ENCODE measurements at regions not wholly inside any gene's neighbourhood (a gene's known extent, or its start where the extent isn't known, plus 50 kb on each side); places are given as distances from the start of the nearest gene placed in this dataset.

DNA sequence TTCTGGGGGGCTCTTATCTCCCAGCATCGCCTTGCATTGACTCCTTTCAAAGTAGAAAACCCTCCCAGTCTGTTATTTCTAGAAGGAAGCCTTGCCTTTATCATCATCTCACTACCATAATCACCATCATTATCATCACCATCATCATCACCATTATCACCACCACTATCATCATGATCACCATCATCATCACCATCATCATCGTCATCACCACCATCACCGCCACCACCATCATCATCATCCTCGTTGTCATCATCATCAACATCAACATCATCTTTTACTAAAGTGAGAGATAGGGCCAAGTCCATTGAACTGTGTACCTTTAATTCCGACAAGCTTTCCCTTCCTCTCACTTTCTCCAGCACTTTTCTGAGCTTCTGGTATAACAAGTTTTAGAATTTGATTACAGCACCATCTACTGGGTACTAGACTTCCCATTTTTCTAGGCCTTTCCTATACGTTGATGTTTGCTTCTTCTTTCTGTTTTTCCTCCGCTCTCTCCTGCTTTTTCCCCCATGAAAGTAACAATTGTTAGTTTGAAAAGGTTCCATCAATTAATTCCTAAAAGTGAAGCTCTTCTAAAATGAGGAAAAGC lies 226.4 kb downstream of the BUB3 start (continued):
- no peak for TF ChIP-seq KLF8 (tag by site-specific recombination; IDR thresholded peaks at IDR 0.05)
- TF ChIP-seq PRDM1 (tag by site-specific recombination; IDR thresholded peaks at IDR 0.05) = peak; percentile 62

DNA sequence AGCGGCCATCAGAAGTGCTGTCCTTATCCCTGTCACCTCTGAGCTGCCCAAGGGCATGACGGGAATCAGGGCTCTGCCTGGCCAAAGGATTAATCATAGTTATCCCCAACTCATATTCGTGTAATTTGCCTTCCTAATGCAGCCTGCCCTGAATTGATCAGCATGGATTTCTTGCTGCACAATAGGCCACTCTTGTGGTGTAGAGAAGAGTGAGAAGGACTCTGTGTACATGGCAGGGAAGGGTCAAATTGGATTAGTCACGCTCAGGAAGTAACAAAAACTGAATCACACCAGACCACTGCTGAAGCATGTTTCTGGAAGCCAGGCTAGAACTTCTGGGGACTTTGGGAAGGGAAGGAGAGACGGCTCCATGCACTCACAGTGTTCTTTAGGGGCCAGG lies 227.0 kb downstream of the BUB3 start:
- Histone ChIP-seq H3K9me3 (ENCODE audit: control insufficient read depth, insufficient read depth, low read depth, low read length) (no peaks in the 10 kb centered on the region), H3K27ac (ENCODE audit: extremely low read depth, low read depth, low read length) (no peak overlapping the region), H3K36me3 (ENCODE audit: control insufficient read depth in 2 of 2, insufficient read depth in 1 of 2, low read length in 2 of 2) (no peaks in the 10 kb centered on the region), H3K4me1 (ENCODE audit: control insufficient read depth, insufficient read depth, low read length) (no peaks in the 10 kb centered on the region), H3K4me3 (ENCODE audit: low read depth, low read length) (no peak overlapping the region)
- ChIA-PET CTCF (interaction anchor here (0.5 to 3.5 kb wide), 11 partner anchors 10 to 1718 kb away, joined by 3 to 16 read pairs (median 5); no protein-coding TSS in a partner anchor), POLR2A (no interaction called here)
- no peak for TF ChIP-seq ZBTB8A (tag by site-specific recombination; IDR thresholded peaks at IDR 0.05)
- TF ChIP-seq, protein P1, sequence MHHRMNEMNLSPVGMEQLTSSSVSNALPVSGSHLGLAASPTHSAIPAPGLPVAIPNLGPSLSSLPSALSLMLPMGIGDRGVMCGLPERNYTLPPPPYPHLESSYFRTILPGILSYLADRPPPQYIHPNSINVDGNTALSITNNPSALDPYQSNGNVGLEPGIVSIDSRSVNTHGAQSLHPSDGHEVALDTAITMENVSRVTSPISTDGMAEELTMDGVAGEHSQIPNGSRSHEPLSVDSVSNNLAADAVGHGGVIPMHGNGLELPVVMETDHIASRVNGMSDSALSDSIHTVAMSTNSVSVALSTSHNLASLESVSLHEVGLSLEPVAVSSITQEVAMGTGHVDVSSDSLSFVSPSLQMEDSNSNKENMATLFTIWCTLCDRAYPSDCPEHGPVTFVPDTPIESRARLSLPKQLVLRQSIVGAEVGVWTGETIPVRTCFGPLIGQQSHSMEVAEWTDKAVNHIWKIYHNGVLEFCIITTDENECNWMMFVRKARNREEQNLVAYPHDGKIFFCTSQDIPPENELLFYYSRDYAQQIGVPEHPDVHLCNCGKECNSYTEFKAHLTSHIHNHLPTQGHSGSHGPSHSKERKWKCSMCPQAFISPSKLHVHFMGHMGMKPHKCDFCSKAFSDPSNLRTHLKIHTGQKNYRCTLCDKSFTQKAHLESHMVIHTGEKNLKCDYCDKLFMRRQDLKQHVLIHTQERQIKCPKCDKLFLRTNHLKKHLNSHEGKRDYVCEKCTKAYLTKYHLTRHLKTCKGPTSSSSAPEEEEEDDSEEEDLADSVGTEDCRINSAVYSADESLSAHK (tag by site-specific recombination; IDR thresholded peaks at IDR 0.05) = no peak
- TF ChIP-seq, protein P2, sequence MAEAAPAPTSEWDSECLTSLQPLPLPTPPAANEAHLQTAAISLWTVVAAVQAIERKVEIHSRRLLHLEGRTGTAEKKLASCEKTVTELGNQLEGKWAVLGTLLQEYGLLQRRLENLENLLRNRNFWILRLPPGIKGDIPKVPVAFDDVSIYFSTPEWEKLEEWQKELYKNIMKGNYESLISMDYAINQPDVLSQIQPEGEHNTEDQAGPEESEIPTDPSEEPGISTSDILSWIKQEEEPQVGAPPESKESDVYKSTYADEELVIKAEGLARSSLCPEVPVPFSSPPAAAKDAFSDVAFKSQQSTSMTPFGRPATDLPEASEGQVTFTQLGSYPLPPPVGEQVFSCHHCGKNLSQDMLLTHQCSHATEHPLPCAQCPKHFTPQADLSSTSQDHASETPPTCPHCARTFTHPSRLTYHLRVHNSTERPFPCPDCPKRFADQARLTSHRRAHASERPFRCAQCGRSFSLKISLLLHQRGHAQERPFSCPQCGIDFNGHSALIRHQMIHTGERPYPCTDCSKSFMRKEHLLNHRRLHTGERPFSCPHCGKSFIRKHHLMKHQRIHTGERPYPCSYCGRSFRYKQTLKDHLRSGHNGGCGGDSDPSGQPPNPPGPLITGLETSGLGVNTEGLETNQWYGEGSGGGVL (tag by site-specific recombination; IDR thresholded peaks at IDR 0.05) = no peak
- no peak for TF ChIP-seq ZNF670 (tag by site-specific recombination; IDR thresholded peaks at IDR 0.05; ENCODE audit: low read depth)
- TF ChIP-seq, protein P3, sequence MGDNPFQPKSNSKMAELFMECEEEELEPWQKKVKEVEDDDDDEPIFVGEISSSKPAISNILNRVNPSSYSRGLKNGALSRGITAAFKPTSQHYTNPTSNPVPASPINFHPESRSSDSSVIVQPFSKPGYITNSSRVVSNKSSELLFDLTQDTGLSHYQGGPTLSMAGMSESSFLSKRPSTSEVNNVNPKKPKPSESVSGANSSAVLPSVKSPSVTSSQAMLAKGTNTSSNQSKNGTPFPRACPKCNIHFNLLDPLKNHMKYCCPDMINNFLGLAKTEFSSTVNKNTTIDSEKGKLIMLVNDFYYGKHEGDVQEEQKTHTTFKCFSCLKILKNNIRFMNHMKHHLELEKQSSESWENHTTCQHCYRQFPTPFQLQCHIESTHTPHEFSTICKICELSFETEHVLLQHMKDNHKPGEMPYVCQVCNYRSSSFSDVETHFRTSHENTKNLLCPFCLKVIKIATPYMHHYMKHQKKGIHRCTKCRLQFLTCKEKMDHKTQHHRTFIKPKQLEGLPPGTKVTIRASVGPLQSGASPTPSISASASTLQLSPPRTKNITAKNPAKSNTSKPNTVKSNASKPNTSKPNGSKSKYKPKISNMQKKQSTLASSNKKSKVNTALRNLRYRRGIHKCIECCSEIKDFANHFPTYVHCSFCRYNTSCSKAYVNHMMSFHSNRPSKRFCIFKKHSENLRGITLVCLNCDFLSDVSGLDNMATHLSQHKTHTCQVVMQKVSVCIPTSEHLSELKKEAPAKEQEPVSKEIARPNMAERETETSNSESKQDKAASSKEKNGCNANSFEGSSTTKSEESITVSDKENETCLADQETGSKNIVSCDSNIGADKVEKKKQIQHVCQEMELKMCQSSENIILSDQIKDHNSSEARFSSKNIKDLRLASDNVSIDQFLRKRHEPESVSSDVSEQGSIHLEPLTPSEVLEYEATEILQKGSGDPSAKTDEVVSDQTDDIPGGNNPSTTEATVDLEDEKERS (tag by site-specific recombination; IDR thresholded peaks at IDR 0.05) = no peak
- no peak for TF ChIP-seq ZNF600 (tag by site-specific recombination; IDR thresholded peaks at IDR 0.05)
- TF ChIP-seq ZNF747 (tag by site-specific recombination; IDR thresholded peaks at IDR 0.05) = no peak
- no peak for TF ChIP-seq FEZF1 (tag by site-specific recombination; IDR thresholded peaks at IDR 0.05)
- TF ChIP-seq GLI2 (tag by site-specific recombination; IDR thresholded peaks at IDR 0.05; ENCODE audit: borderline replicate concordance, low read depth) = no peak
- TF ChIP-seq, protein P4, sequence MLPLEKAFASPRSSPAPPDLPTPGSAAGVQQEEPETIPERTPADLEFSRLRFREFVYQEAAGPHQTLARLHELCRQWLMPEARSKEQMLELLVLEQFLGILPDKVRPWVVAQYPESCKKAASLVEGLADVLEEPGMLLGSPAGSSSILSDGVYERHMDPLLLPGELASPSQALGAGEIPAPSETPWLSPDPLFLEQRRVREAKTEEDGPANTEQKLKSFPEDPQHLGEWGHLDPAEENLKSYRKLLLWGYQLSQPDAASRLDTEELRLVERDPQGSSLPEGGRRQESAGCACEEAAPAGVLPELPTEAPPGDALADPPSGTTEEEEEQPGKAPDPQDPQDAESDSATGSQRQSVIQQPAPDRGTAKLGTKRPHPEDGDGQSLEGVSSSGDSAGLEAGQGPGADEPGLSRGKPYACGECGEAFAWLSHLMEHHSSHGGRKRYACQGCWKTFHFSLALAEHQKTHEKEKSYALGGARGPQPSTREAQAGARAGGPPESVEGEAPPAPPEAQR (tag by site-specific recombination; IDR thresholded peaks at IDR 0.05) = no peak
- no peak for TF ChIP-seq ZNF830 (tag by site-specific recombination; IDR thresholded peaks at IDR 0.05; ENCODE audit: low read depth)
- TF ChIP-seq ZNF423 (tag by site-specific recombination; IDR thresholded peaks at IDR 0.05) = no peak
- TF ChIP-seq, protein P5, sequence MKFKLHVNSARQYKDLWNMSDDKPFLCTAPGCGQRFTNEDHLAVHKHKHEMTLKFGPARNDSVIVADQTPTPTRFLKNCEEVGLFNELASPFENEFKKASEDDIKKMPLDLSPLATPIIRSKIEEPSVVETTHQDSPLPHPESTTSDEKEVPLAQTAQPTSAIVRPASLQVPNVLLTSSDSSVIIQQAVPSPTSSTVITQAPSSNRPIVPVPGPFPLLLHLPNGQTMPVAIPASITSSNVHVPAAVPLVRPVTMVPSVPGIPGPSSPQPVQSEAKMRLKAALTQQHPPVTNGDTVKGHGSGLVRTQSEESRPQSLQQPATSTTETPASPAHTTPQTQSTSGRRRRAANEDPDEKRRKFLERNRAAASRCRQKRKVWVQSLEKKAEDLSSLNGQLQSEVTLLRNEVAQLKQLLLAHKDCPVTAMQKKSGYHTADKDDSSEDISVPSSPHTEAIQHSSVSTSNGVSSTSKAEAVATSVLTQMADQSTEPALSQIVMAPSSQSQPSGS (tag by site-specific recombination; IDR thresholded peaks at IDR 0.05; ENCODE audit: low read depth) = no peak
- TF ChIP-seq, protein P6, sequence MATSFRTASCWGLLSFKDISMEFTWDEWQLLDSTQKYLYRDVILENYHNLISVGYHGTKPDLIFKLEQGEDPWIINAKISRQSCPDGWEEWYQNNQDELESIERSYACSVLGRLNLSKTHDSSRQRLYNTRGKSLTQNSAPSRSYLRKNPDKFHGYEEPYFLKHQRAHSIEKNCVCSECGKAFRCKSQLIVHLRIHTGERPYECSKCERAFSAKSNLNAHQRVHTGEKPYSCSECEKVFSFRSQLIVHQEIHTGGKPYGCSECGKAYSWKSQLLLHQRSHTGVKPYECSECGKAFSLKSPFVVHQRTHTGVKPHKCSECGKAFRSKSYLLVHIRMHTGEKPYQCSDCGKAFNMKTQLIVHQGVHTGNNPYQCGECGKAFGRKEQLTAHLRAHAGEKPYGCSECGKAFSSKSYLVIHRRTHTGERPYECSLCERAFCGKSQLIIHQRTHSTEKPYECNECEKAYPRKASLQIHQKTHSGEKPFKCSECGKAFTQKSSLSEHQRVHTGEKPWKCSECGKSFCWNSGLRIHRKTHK (tag by site-specific recombination; IDR thresholded peaks at IDR 0.05) = no peak
- TF ChIP-seq ZNF791 (tag by site-specific recombination; IDR thresholded peaks at IDR 0.05) = no peak
- no peak for TF ChIP-seq ZNF239 (tag by site-specific recombination; IDR thresholded peaks at IDR 0.05)

Data from HEK293 (cell line).